Loucy (cell line): ENCODE measurements at regions not wholly inside any gene's neighbourhood (a gene's known extent, or its start where the extent isn't known, plus 50 kb on each side); places are given as distances from the start of the nearest gene placed in this dataset.
"Not testable (repeated sequence)": the region's sequence is repeated elsewhere in the genome, so short reads cannot be mapped to it uniquely, and the experiment has no call there.

Experiments used
- CTCF ChIP-seq: fragments of 200-600 bp; sonication (generic); conservative IDR thresholded peaks from 2 replicates; pipeline ENCODE4 v1.5.1; 2014; ENCODE audit warnings: mild to moderate bottlenecking, antibody characterized with exemption, low read length
- EZH2phosphoT487 ChIP-seq: fragments of 200-600 bp; IDR thresholded peaks from 2 replicates; pipeline ENCODE4 v1.6.1; 2018; ENCODE audit warnings: antibody characterized with exemption, mild to moderate bottlenecking, moderate library complexity, borderline replicate concordance

DNA sequence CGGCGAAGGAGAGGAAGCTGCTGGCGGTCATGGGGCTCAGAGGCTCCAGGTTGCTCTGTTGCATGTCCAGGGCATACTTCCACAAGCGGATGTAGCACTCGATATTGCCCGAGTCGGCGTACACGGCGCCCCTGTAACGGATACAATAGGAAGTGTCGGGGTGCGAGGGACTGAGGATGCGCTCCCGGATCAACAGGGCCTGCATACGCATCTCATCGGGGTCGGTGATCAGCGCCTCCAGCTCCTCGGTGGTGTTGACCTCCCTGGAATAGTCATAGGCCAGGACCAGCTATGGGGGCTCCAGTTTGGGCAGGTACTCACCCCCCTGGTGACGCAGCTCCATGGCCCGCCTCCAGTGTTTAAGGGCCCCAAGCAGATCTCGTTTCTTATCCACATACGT is 150.8 kb downstream of the POTEC start:
- TF ChIP-seq CTCF, EZH2phosphoT487: not testable (repeated sequence)
